ENCODE measurements at regions not wholly inside any gene's neighbourhood (a gene's known extent, or its start where the extent isn't known, plus 50 kb on each side); places are given as distances from the start of the nearest gene placed in this dataset.

GRCh38 chr19:31096062-31096830 lies 253.0 kb downstream of the TSHZ3 start:
- no peak for TF ChIP-seq POLR2A (IDR thresholded peaks at IDR 0.05)
- TF ChIP-seq, protein P1, sequence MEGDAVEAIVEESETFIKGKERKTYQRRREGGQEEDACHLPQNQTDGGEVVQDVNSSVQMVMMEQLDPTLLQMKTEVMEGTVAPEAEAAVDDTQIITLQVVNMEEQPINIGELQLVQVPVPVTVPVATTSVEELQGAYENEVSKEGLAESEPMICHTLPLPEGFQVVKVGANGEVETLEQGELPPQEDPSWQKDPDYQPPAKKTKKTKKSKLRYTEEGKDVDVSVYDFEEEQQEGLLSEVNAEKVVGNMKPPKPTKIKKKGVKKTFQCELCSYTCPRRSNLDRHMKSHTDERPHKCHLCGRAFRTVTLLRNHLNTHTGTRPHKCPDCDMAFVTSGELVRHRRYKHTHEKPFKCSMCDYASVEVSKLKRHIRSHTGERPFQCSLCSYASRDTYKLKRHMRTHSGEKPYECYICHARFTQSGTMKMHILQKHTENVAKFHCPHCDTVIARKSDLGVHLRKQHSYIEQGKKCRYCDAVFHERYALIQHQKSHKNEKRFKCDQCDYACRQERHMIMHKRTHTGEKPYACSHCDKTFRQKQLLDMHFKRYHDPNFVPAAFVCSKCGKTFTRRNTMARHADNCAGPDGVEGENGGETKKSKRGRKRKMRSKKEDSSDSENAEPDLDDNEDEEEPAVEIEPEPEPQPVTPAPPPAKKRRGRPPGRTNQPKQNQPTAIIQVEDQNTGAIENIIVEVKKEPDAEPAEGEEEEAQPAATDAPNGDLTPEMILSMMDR (IDR thresholded peaks at IDR 0.05) = no peak
